ENCODE measurements at regions not wholly inside any gene's neighbourhood (a gene's known extent, or its start where the extent isn't known, plus 50 kb on each side); places are given as distances from the start of the nearest gene placed in this dataset.

- TF ChIP-seq, protein P1, sequence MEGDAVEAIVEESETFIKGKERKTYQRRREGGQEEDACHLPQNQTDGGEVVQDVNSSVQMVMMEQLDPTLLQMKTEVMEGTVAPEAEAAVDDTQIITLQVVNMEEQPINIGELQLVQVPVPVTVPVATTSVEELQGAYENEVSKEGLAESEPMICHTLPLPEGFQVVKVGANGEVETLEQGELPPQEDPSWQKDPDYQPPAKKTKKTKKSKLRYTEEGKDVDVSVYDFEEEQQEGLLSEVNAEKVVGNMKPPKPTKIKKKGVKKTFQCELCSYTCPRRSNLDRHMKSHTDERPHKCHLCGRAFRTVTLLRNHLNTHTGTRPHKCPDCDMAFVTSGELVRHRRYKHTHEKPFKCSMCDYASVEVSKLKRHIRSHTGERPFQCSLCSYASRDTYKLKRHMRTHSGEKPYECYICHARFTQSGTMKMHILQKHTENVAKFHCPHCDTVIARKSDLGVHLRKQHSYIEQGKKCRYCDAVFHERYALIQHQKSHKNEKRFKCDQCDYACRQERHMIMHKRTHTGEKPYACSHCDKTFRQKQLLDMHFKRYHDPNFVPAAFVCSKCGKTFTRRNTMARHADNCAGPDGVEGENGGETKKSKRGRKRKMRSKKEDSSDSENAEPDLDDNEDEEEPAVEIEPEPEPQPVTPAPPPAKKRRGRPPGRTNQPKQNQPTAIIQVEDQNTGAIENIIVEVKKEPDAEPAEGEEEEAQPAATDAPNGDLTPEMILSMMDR (IDR thresholded peaks at IDR 0.05) = no peak
- TF ChIP-seq ATF2 (CRISPR knock-in tag; IDR thresholded peaks at IDR 0.05; ENCODE audit: borderline replicate concordance, low read depth) (no peak), JUN (CRISPR knock-in tag; IDR thresholded peaks at IDR 0.05) (no peak), ZSCAN18 (CRISPR knock-in tag; IDR thresholded peaks at IDR 0.05) (no peak), CREM (CRISPR knock-in tag; IDR thresholded peaks at IDR 0.05) (no peak), GTF2I (CRISPR knock-in tag; conservative IDR thresholded peaks at IDR 0.05) (no peak)
- TF ChIP-seq, protein P2, sequence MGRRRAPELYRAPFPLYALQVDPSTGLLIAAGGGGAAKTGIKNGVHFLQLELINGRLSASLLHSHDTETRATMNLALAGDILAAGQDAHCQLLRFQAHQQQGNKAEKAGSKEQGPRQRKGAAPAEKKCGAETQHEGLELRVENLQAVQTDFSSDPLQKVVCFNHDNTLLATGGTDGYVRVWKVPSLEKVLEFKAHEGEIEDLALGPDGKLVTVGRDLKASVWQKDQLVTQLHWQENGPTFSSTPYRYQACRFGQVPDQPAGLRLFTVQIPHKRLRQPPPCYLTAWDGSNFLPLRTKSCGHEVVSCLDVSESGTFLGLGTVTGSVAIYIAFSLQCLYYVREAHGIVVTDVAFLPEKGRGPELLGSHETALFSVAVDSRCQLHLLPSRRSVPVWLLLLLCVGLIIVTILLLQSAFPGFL (CRISPR knock-in tag; IDR thresholded peaks at IDR 0.05; ENCODE audit: borderline replicate concordance) = no peak
These were observed 933.4 kb downstream of the SLITRK6 start for GRCh38 chr13:84865783-84866221.
